ENCODE measurements at regions not wholly inside any gene's neighbourhood (a gene's known extent, or its start where the extent isn't known, plus 50 kb on each side); places are given as distances from the start of the nearest gene placed in this dataset.

DNA sequence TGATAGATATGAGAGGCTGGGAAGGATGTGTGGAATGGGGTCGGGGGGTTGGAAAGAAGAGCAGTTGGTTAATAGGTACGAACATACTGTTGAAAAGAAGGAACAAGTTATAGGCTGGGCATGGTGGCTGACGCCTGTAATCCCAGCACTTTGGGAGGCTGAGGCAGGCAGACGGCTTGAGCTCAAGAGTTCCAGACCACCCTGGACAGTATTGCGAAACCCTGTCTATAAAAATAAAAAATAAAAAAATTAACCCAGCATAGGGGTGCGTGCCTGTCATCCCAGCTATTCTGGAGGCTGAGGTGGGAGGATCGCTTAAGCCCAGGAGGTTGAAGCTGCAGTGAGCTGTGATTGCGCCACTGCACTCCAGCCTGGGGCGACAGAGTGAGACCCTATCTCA is 58.5 kb upstream of the NHSL2 start:
- CTCF ChIA-PET: no interaction called here
- TF ChIP-seq CTCF (conservative IDR thresholded peaks at IDR 0.05; ENCODE audit: low read depth, low read length): no peak
- no peak for TF ChIP-seq EZH2 (IDR thresholded peaks at IDR 0.05; ENCODE audit: borderline replicate concordance, low read depth, low read length, poor library complexity, severe bottlenecking)
- intact Hi-C loops (cut with micrococcal nuclease; ENCODE audit: unreplicated experiment): no loop called here

DNA sequence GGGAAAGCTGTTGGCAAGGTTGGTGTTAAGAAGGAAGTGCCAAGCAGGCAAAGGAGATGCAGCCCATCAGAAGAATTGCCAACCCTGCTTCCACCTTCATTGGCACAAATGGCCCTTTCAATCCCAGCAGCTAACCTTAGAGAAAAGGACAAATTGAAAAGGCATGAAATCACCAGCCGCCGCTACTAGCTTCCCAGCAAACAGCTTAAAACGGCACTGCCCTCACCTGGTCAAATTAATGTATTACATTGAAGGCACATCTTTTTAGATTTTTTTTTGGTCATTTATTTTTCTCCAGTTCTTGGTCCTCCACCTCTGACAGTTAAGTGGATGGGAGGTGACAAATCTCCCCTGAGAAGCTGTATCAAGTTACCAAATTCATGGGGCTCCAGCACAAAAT is 51.0 kb upstream of the NHSL2 start:
- no TSS peak for BruUV-seq (replicated peaks)
- ChIA-PET CTCF (interaction anchor here (0.6 to 1.0 kb wide), 2 partner anchors 267 to 277 kb away, joined by 3 read pairs; no protein-coding TSS in a partner anchor), POLR2A (ENCODE audit: low non-redundant PET) (no interaction called here)
- Histone ChIP-seq H3K36me3 (ENCODE audit: insufficient read depth, low read length, poor library complexity, severe bottlenecking) (no peaks in the 10 kb centered on the region), H3K27ac (ENCODE audit: low read depth, low read length, poor library complexity, severe bottlenecking) (no peak overlapping the region), H3K4me1 (ENCODE audit: insufficient read depth, low read length, poor library complexity, severe bottlenecking) (no peaks in the 10 kb centered on the region), H3K9me3 (ENCODE audit: low read depth, low read length, poor library complexity, severe bottlenecking) (no peaks in the 10 kb centered on the region), H3K4me3 (ENCODE audit: low read depth, low read length, poor library complexity, severe bottlenecking) (no peak overlapping the region), H3K27me3 (replicated peaks; ENCODE audit: insufficient read depth, low read depth, low read length, poor library complexity) (peaks cover 4% of the 10 kb centered on the region)
- TF ChIP-seq EZH2 (IDR thresholded peaks at IDR 0.05; ENCODE audit: borderline replicate concordance, low read depth, low read length, poor library complexity, severe bottlenecking): no peak
- TF ChIP-seq CTCF (conservative IDR thresholded peaks at IDR 0.05; ENCODE audit: low read depth, low read length): peak; percentile 67
- DNase-seq (ENCODE audit: low spot score): peak; percentile 61
- intact Hi-C loops (cut with micrococcal nuclease; ENCODE audit: unreplicated experiment): no loop called here

More for the DNA sequence above, 58.5 kb upstream of the NHSL2 start:
- H3K4me3 ChIP-seq (ENCODE audit: low read depth, low read length, poor library complexity, severe bottlenecking): no peak overlapping the region
- no peak overlapping the region for H3K27ac ChIP-seq (ENCODE audit: low read depth, low read length, poor library complexity, severe bottlenecking)
- no peaks in the 10 kb centered on the region for H3K36me3 ChIP-seq (ENCODE audit: insufficient read depth, low read length, poor library complexity, severe bottlenecking)
- POLR2A ChIA-PET (ENCODE audit: low non-redundant PET): no interaction called here
- BruUV-seq (replicated peaks): no TSS peak
- no peaks in the 10 kb centered on the region for H3K9me3 ChIP-seq (ENCODE audit: low read depth, low read length, poor library complexity, severe bottlenecking)
- no peak for DNase-seq (ENCODE audit: low spot score)
- no peaks in the 10 kb centered on the region for H3K4me1 ChIP-seq (ENCODE audit: insufficient read depth, low read length, poor library complexity, severe bottlenecking)
- peaks cover 3% of the 10 kb centered on the region for H3K27me3 ChIP-seq (replicated peaks; ENCODE audit: insufficient read depth, low read depth, low read length, poor library complexity)

Measured in A673 (cell line).